ENCODE measurements at regions not wholly inside any gene's neighbourhood (a gene's known extent, or its start where the extent isn't known, plus 50 kb on each side); places are given as distances from the start of the nearest gene placed in this dataset.

- no peak for DNase-seq (ENCODE audit: low spot score)
These were observed 343.2 kb upstream of the TRAM1L1 start for GRCh38 chr4:117428536-117428935.

GRCh38 chr4:117429061-117429460, 343.7 kb upstream of the TRAM1L1 start:
- DNase-seq (ENCODE audit: low spot score) = no peak

- no peak for DNase-seq (ENCODE audit: low spot score)
These were observed 344.1 kb upstream of the TRAM1L1 start for GRCh38 chr4:117429506-117429905.

GRCh38 chr4:117434424-117434823, 349.0 kb upstream of the TRAM1L1 start:
- no peak for DNase-seq (ENCODE audit: low spot score)

- peak; percentile 13 for DNase-seq (ENCODE audit: low spot score)
These were observed 362.5 kb upstream of the TRAM1L1 start for GRCh38 chr4:117447925-117448324.

- no peak for DNase-seq (ENCODE audit: low spot score)
These were observed 369.7 kb upstream of the TRAM1L1 start for GRCh38 chr4:117455088-117455487.

GRCh38 chr4:117466388-117466787, 381.0 kb upstream of the TRAM1L1 start:
- no peak for DNase-seq (ENCODE audit: low spot score)

GRCh38 chr4:117467404-117467803, 382.0 kb upstream of the TRAM1L1 start:
- DNase-seq (ENCODE audit: low spot score) = no peak

GRCh38 chr4:117474987-117475386, 389.6 kb upstream of the TRAM1L1 start:
- no peak for DNase-seq (ENCODE audit: low spot score)

GRCh38 chr4:117477925-117478324, 392.5 kb upstream of the TRAM1L1 start:
- DNase-seq (ENCODE audit: low spot score) = no peak

GRCh38 chr4:117478702-117479101, 393.3 kb upstream of the TRAM1L1 start:
- no peak for DNase-seq (ENCODE audit: low spot score)

GRCh38 chr4:117479673-117480072, 394.3 kb upstream of the TRAM1L1 start:
- no peak for DNase-seq (ENCODE audit: low spot score)

- no peak for DNase-seq (ENCODE audit: low spot score)
These were observed 396.4 kb upstream of the TRAM1L1 start for GRCh38 chr4:117481742-117482141.

GRCh38 chr4:117488692-117489091, 403.3 kb upstream of the TRAM1L1 start:
- no peak for DNase-seq (ENCODE audit: low spot score)

- no peak for DNase-seq (ENCODE audit: low spot score)
These were observed 403.7 kb upstream of the TRAM1L1 start for GRCh38 chr4:117489107-117489506.

GRCh38 chr4:117491516-117491915, 406.1 kb upstream of the TRAM1L1 start:
- DNase-seq (ENCODE audit: low spot score) = no peak

- no peak for DNase-seq (ENCODE audit: low spot score)
These were observed 410.4 kb upstream of the TRAM1L1 start for GRCh38 chr4:117495802-117496201.

GRCh38 chr4:117512414-117512813, 427.0 kb upstream of the TRAM1L1 start:
- no peak for DNase-seq (ENCODE audit: low spot score)

- no peak for DNase-seq (ENCODE audit: low spot score)
These were observed 429.2 kb upstream of the TRAM1L1 start for GRCh38 chr4:117514391-117515175.

GRCh38 chr4:117515921-117516320, 430.5 kb upstream of the TRAM1L1 start:
- no peak for DNase-seq (ENCODE audit: low spot score)

- no peak for DNase-seq (ENCODE audit: low spot score)
These were observed 442.2 kb upstream of the TRAM1L1 start for GRCh38 chr4:117527601-117528000.

GRCh38 chr4:117529401-117529800, 444.0 kb upstream of the TRAM1L1 start:
- no peak for DNase-seq (ENCODE audit: low spot score)

- no peak for DNase-seq (ENCODE audit: low spot score)
These were observed 448.1 kb upstream of the TRAM1L1 start for GRCh38 chr4:117533501-117533900.

GRCh38 chr4:117545039-117545438, 459.7 kb upstream of the TRAM1L1 start:
- DNase-seq (ENCODE audit: low spot score) = no peak
